ENCODE measurements at regions not wholly inside any gene's neighbourhood (a gene's known extent, or its start where the extent isn't known, plus 50 kb on each side); places are given as distances from the start of the nearest gene placed in this dataset.
"Not testable (repeated sequence)": the region's sequence is repeated elsewhere in the genome, so short reads cannot be mapped to it uniquely, and the experiment has no call there.

- not testable (repeated sequence) for H3K4me3 ChIP-seq (ENCODE audit: low read length); H3K9me2 ChIP-seq (ENCODE audit: insufficient read depth, low read length); H3K4me2 ChIP-seq (ENCODE audit: low read length); H3K27me3 ChIP-seq (ENCODE audit: insufficient read depth, low read depth, low read length); H4K20me1 ChIP-seq (ENCODE audit: insufficient read depth); H3K9ac ChIP-seq (ENCODE audit: low read length); H2AFZ ChIP-seq (ENCODE audit: low read depth, low read length); H3K36me3 ChIP-seq (ENCODE audit: insufficient read depth, low read length); H3K9me3 ChIP-seq (ENCODE audit: low read length); H3K27ac ChIP-seq (ENCODE audit: low read length); H3K79me2 ChIP-seq (replicated peaks; ENCODE audit: insufficient read depth, low read length); H3F3A ChIP-seq (ENCODE audit: insufficient read depth, low read length, poor library complexity, severe bottlenecking)
Observed at GRCh38 chr2:62386378-62386777, 119.6 kb downstream of the TMEM17 start.

GRCh38 chr2:62383846-62384245, 122.1 kb downstream of the TMEM17 start:
- Histone ChIP-seq H3K4me2 (ENCODE audit: low read length) (no peak overlapping the region), H3K9me3 (ENCODE audit: low read length) (no peaks in the 10 kb centered on the region), H3K36me3 (ENCODE audit: insufficient read depth, low read length) (no peaks in the 10 kb centered on the region), H3K4me3 (ENCODE audit: low read length) (no peak overlapping the region), H2AFZ (ENCODE audit: low read depth, low read length) (no peak overlapping the region), H4K20me1 (ENCODE audit: insufficient read depth) (no peaks in the 10 kb centered on the region), H3F3A (ENCODE audit: insufficient read depth, low read length, poor library complexity, severe bottlenecking) (no peaks in the 10 kb centered on the region), H3K27me3 (ENCODE audit: insufficient read depth, low read depth, low read length) (no peaks in the 10 kb centered on the region), H3K9me2 (ENCODE audit: insufficient read depth, low read length) (no peaks in the 10 kb centered on the region), H3K79me2 (replicated peaks; ENCODE audit: insufficient read depth, low read length) (no peaks in the 10 kb centered on the region), H3K9ac (ENCODE audit: low read length) (no peak overlapping the region), H3K27ac (ENCODE audit: low read length) (no peak overlapping the region)
- TF ChIP-seq MXI1 (conservative IDR thresholded peaks at IDR 0.05; ENCODE audit: poor library complexity, severe bottlenecking) (no peak), RAD21 (conservative IDR thresholded peaks at IDR 0.05) (no peak)

- no peak overlapping the region for H3K9ac ChIP-seq (ENCODE audit: low read length)
- H3K9me3 ChIP-seq (ENCODE audit: low read length): no peaks in the 10 kb centered on the region
- no peak overlapping the region for H3K4me2 ChIP-seq (ENCODE audit: low read length)
- H3K9me2 ChIP-seq (ENCODE audit: insufficient read depth, low read length): no peaks in the 10 kb centered on the region
- H3F3A ChIP-seq (ENCODE audit: insufficient read depth, low read length, poor library complexity, severe bottlenecking): no peaks in the 10 kb centered on the region
- H3K4me3 ChIP-seq (ENCODE audit: low read length): no peak overlapping the region
- H3K27ac ChIP-seq (ENCODE audit: low read length): no peak overlapping the region
- no peaks in the 10 kb centered on the region for H3K79me2 ChIP-seq (replicated peaks; ENCODE audit: insufficient read depth, low read length)
- TF ChIP-seq CTCF (IDR thresholded peaks at IDR 0.05; ENCODE audit: poor library complexity, severe bottlenecking) (no peak), MXI1 (conservative IDR thresholded peaks at IDR 0.05; ENCODE audit: poor library complexity, severe bottlenecking) (no peak), TAF1 (IDR thresholded peaks at IDR 0.05; ENCODE audit: low read depth) (no peak), EP300 (conservative IDR thresholded peaks at IDR 0.05; ENCODE audit: poor library complexity, severe bottlenecking) (no peak), EZH2 (IDR thresholded peaks at IDR 0.05; ENCODE audit: borderline replicate concordance, insufficient read depth, low read length, poor library complexity, severe bottlenecking) (no peak), POLR2AphosphoS5 (IDR thresholded peaks at IDR 0.05) (no peak), RAD21 (conservative IDR thresholded peaks at IDR 0.05) (no peak), SMC3 (conservative IDR thresholded peaks at IDR 0.05; ENCODE audit: poor library complexity) (no peak), REST (IDR thresholded peaks at IDR 0.05; ENCODE audit: borderline replicate concordance) (no peak)
- no peaks in the 10 kb centered on the region for H3K36me3 ChIP-seq (ENCODE audit: insufficient read depth, low read length)
- no peaks in the 10 kb centered on the region for H3K27me3 ChIP-seq (ENCODE audit: insufficient read depth, low read depth, low read length)
- H4K20me1 ChIP-seq (ENCODE audit: insufficient read depth): no peaks in the 10 kb centered on the region
- H2AFZ ChIP-seq (ENCODE audit: low read depth, low read length): no peak overlapping the region
Observed at GRCh38 chr2:62382757-62383156, 123.2 kb downstream of the TMEM17 start.
